ENCODE measurements at regions not wholly inside any gene's neighbourhood (a gene's known extent, or its start where the extent isn't known, plus 50 kb on each side); places are given as distances from the start of the nearest gene placed in this dataset.

GRCh38 chr11:76282811-76283595 lies 76.7 kb upstream of the WNT11 start:
- H3K4me1 ChIP-seq (ENCODE audit: control insufficient read depth in 5 of 5, insufficient read depth in 5 of 5, low read length in 5 of 5) = peaks cover 0 to 12% (median 0%) of the 10 kb centered on the region in 5 donors
- DNase-seq = no peak
- 79 to 81% methylated on average over 10 of the region's 10 CpGs for WGBS, 2 donors
- no peaks in the 10 kb centered on the region for H3K36me3 ChIP-seq (ENCODE audit: control insufficient read depth in 4 of 4, insufficient read depth in 4 of 4, low read length in 4 of 4)
- no peak overlapping the region for H3K9ac ChIP-seq (ENCODE audit: insufficient read depth in 1 of 2, low read length in 2 of 2)
- H3K9me3 ChIP-seq (ENCODE audit: control insufficient read depth in 4 of 4, insufficient read depth in 3 of 4, low read length in 3 of 4) = no peaks in the 10 kb centered on the region
- H3K27ac ChIP-seq (ENCODE audit: low read depth in 1 of 2, low read length in 1 of 2) = no peak overlapping the region
- no peak for ATAC-seq (ENCODE audit: insufficient read depth, low FRiP score)
- H3K4me3 ChIP-seq = no peak overlapping the region
- TF ChIP-seq, protein P1, sequence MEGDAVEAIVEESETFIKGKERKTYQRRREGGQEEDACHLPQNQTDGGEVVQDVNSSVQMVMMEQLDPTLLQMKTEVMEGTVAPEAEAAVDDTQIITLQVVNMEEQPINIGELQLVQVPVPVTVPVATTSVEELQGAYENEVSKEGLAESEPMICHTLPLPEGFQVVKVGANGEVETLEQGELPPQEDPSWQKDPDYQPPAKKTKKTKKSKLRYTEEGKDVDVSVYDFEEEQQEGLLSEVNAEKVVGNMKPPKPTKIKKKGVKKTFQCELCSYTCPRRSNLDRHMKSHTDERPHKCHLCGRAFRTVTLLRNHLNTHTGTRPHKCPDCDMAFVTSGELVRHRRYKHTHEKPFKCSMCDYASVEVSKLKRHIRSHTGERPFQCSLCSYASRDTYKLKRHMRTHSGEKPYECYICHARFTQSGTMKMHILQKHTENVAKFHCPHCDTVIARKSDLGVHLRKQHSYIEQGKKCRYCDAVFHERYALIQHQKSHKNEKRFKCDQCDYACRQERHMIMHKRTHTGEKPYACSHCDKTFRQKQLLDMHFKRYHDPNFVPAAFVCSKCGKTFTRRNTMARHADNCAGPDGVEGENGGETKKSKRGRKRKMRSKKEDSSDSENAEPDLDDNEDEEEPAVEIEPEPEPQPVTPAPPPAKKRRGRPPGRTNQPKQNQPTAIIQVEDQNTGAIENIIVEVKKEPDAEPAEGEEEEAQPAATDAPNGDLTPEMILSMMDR (IDR thresholded peaks at IDR 0.05; ENCODE audit: control extremely low read depth, extremely low read depth) = no peak
- H3K27me3 ChIP-seq (ENCODE audit: control insufficient read depth in 3 of 3, insufficient read depth in 3 of 3, low read length in 2 of 3) = no peaks in the 10 kb centered on the region

DNA sequence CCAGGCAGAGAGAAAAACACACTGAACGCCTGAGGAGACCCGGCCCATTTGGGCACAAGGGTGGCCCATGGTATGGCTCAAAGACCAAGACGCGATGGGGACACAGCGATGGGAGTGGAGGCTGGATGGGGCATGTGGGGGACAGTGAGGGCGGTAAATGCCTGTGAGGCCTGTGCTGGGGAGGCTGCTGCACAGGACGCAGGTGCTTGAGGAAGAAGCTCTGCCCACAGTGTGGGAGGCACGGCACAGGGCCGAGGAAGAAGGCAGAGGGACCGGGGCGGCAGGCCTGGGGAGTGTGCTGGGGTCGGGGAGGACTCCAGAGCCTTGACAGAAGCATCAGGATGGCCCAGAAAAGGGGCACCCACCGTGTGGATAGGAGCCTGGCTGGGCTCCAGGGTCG lies 75.9 kb upstream of the WNT11 start:
- Histone ChIP-seq H3K27ac (ENCODE audit: low read depth in 1 of 2, low read length in 1 of 2) (no peak overlapping the region), H3K36me3 (ENCODE audit: control insufficient read depth in 4 of 4, insufficient read depth in 4 of 4, low read length in 4 of 4) (no peaks in the 10 kb centered on the region), H3K27me3 (ENCODE audit: control insufficient read depth in 3 of 3, insufficient read depth in 3 of 3, low read length in 2 of 3) (no peaks in the 10 kb centered on the region), H3K4me1 (ENCODE audit: control insufficient read depth in 5 of 5, insufficient read depth in 5 of 5, low read length in 5 of 5) (peaks cover 0 to 16% (median 0%) of the 10 kb centered on the region in 5 donors), H3K4me3 (no peak overlapping the region), H3K9me3 (ENCODE audit: control insufficient read depth in 4 of 4, insufficient read depth in 3 of 4, low read length in 3 of 4) (no peaks in the 10 kb centered on the region), H3K9ac (ENCODE audit: insufficient read depth in 1 of 2, low read length in 2 of 2) (no peak overlapping the region)
- WGBS, 2 donors = 85 to 87% methylated on average over 14 of the region's 14 CpGs
- DNase-seq (no peak), ATAC-seq (ENCODE audit: insufficient read depth, low FRiP score) (no peak)
- TF ChIP-seq, protein P1 (IDR thresholded peaks at IDR 0.05; ENCODE audit: control extremely low read depth, extremely low read depth) = no peak

GRCh38 chr11:76281558-76281906 lies 75.2 kb upstream of the WNT11 start:
- Histone ChIP-seq H3K4me1 (ENCODE audit: control insufficient read depth in 5 of 5, insufficient read depth in 5 of 5, low read length in 5 of 5) (peaks cover 0 to 19% (median 0%) of the 10 kb centered on the region in 5 donors), H3K4me3 (no peak overlapping the region), H3K9ac (ENCODE audit: insufficient read depth in 1 of 2, low read length in 2 of 2) (no peak overlapping the region), H3K36me3 (ENCODE audit: control insufficient read depth in 4 of 4, insufficient read depth in 4 of 4, low read length in 4 of 4) (no peaks in the 10 kb centered on the region), H3K27me3 (ENCODE audit: control insufficient read depth in 3 of 3, insufficient read depth in 3 of 3, low read length in 2 of 3) (no peaks in the 10 kb centered on the region), H3K27ac (ENCODE audit: low read depth in 1 of 2, low read length in 1 of 2) (no peak overlapping the region), H3K9me3 (ENCODE audit: control insufficient read depth in 4 of 4, insufficient read depth in 3 of 4, low read length in 3 of 4) (no peaks in the 10 kb centered on the region)
- DNase-seq (no peak), ATAC-seq (ENCODE audit: insufficient read depth, low FRiP score) (no peak)
- TF ChIP-seq, protein P1 (IDR thresholded peaks at IDR 0.05; ENCODE audit: control extremely low read depth, extremely low read depth) = no peak
- WGBS, 2 donors = 85 to 90% methylated on average over 4 of the region's 4 CpGs

Data from lung (tissue), 11 donors.